Panc1 (cell line): ENCODE measurements at regions not wholly inside any gene's neighbourhood (a gene's known extent, or its start where the extent isn't known, plus 50 kb on each side); places are given as distances from the start of the nearest gene placed in this dataset.

ENCODE experiments used
- ATAC-seq: fragments of 200-7000 bp; cut with Tn5 transposase; 2 replicates; pipeline ENCODE4 v1.9.1; 2020; ENCODE audit warnings: mild to moderate bottlenecking, moderate library complexity
- BruUV-seq: library from RNA; stranded (reverse); fragments of 400-500 nt; replicated peaks from 2 replicates; lab custom pipeline; 2021; lab: Mats Ljungman, UMichigan
- CTCF ChIA-PET: fragments of 300-600 bp; sonication (Branson Sonifier 250); formaldehyde crosslinking; loops from one replicate; lab custom pipeline; 2022; ENCODE audit warnings: antibody characterized with exemption; lab: Charles Lee
- POLR2A ChIA-PET: fragments of 300-600 bp; sonication (Branson Sonifier 250); formaldehyde crosslinking; loops from one replicate; lab custom pipeline; 2022; ENCODE audit warnings: antibody characterized with exemption; lab: Charles Lee
- DNase-seq: peaks from one replicate; pipeline ENCODE4 v3.0.0-alpha.2; 2010; ENCODE audit warnings: low read depth, low spot score
- H3K27ac ChIP-seq: 2 replicates; pipeline ENCODE4 v1.5.1; 2011; ENCODE audit warnings: mild to moderate bottlenecking, low read length, inconsistent platforms
- H3K27me3 ChIP-seq: fragments of 200-500 bp; sonication (Bioruptor generic); 2 replicates; pipeline ENCODE4 v1.6.0; 2014; ENCODE audit warnings: low read length, inconsistent platforms; ENCODE audit not compliant: control insufficient read depth, insufficient read depth
- H3K36me3 ChIP-seq: fragments of 200-500 bp; sonication (Bioruptor generic); 2 replicates; pipeline ENCODE4 v1.5.1; 2014; ENCODE audit warnings: inconsistent platforms, mild to moderate bottlenecking, low read length, moderate library complexity; ENCODE audit not compliant: control insufficient read depth, insufficient read depth
- H3K4me1 ChIP-seq: 2 replicates; pipeline ENCODE4 v1.5.1; 2011; ENCODE audit warnings: inconsistent platforms, mild to moderate bottlenecking, low read length, moderate library complexity; ENCODE audit not compliant: control insufficient read depth, insufficient read depth
- H3K4me3 ChIP-seq, 2 experiments: 2 replicates each; pipeline ENCODE4 v1.5.1; 2011 to 2012; ENCODE audit warnings: low read depth in 2 of 2, low read length in 2 of 2, mild to moderate bottlenecking in 2 of 2, inconsistent platforms in 1 of 2, moderate library complexity in 1 of 2
- H3K9me3 ChIP-seq: fragments of 200-500 bp; sonication (Bioruptor generic); 2 replicates; pipeline ENCODE4 v1.5.1; 2014; ENCODE audit warnings: low read depth, mild to moderate bottlenecking, inconsistent platforms, low read length, moderate library complexity; ENCODE audit not compliant: control insufficient read depth, insufficient read depth
- CTCF ChIP-seq: fragments of 450-650 bp; IDR thresholded peaks from 2 replicates; pipeline ENCODE4 v1.5.1; 2017; ENCODE audit warnings: mild to moderate bottlenecking
- POLR2AphosphoS5 ChIP-seq: IDR thresholded peaks from 2 replicates; pipeline ENCODE4 v1.6.1; 2012; ENCODE audit warnings: mild to moderate bottlenecking, low read depth, low read length, moderate library complexity
- REST ChIP-seq, 2 experiments: IDR thresholded peaks; 2 replicates each; pipeline ENCODE4 v1.6.1; 2011 to 2012; ENCODE audit warnings: low read depth in 2 of 2, control low read depth in 1 of 2, low read length in 1 of 2, mild to moderate bottlenecking in 1 of 2, moderate library complexity in 1 of 2; ENCODE audit not compliant: insufficient read depth in 1 of 2
- SIN3A ChIP-seq: IDR thresholded peaks from 2 replicates; pipeline ENCODE4 v1.6.1; 2012; ENCODE audit warnings: low read depth, mild to moderate bottlenecking, low read length, moderate library complexity, borderline replicate concordance; ENCODE audit not compliant: insufficient read depth
- TCF7L2 ChIP-seq: IDR thresholded peaks from 2 replicates; pipeline ENCODE4 v1.6.1; 2011; ENCODE audit warnings: mild to moderate bottlenecking, low read depth, low read length, inconsistent platforms
- in situ Hi-C: cut with HindIII; loops from 2 replicates; pipeline ENCODE4 v1.10.0; 2016; ENCODE audit warnings: low sequenced_read_pairs, low pct_unique_long_range_greater_than_20kb
- intact Hi-C: fragments of 100-400 bp; cut with micrococcal nuclease; formaldehyde crosslinking; loops from one replicate; pipeline ENCODE4 v1.10.0; 2022; ENCODE audit not compliant: unreplicated experiment

- TF ChIP-seq TCF7L2 (no peak), SIN3A (no peak), REST (IDR thresholded peaks at IDR 0.05; ENCODE audit: insufficient read depth in 1 of 2, low read depth in 2 of 2, low read length in 1 of 2) (no peak), POLR2AphosphoS5 (no peak), CTCF (no peak)
- no peaks in the 10 kb centered on the region for H3K36me3 ChIP-seq
- intact Hi-C loops (loop anchor here (5.0 kb wide), 1 partner anchor 88 kb away; no protein-coding TSS in a partner anchor), in situ Hi-C loops (no loop called here)
- ChIA-PET POLR2A (interaction anchor here (0.7 kb wide), 1 partner anchor 57 kb away, joined by 6 read pairs; no protein-coding TSS in a partner anchor), CTCF (no interaction called here)
- no peak overlapping the region for H3K27ac ChIP-seq
- H3K27me3 ChIP-seq: no peaks in the 10 kb centered on the region
- no peak for DNase-seq
- H3K9me3 ChIP-seq: no peaks in the 10 kb centered on the region
- ATAC-seq: no peak
- no peak overlapping the region for H3K4me3 ChIP-seq
- no peaks in the 10 kb centered on the region for H3K4me1 ChIP-seq
- no TSS peak for BruUV-seq
Measured at GRCh38 chr12:105944628-105945027, 194.1 kb downstream of the NUAK1 start.

GRCh38 chr12:105945880-105946279, 192.9 kb downstream of the NUAK1 start:
- TF ChIP-seq TCF7L2 (no peak), POLR2AphosphoS5 (no peak), SIN3A (no peak), REST (IDR thresholded peaks at IDR 0.05; ENCODE audit: insufficient read depth in 1 of 2, low read depth in 2 of 2, low read length in 1 of 2) (no peak), CTCF (no peak)
- CTCF ChIA-PET: no interaction called here

More at GRCh38 chr12:105945880-105946279, 192.9 kb downstream of the NUAK1 start:
- no peaks in the 10 kb centered on the region for H3K36me3 ChIP-seq
- in situ Hi-C loops (no loop called here), intact Hi-C loops (no loop called here)
- H3K4me3 ChIP-seq: no peak overlapping the region
- DNase-seq: no peak
- H3K9me3 ChIP-seq: no peaks in the 10 kb centered on the region
- POLR2A ChIA-PET: interaction anchor here (0.6 kb wide), 1 partner anchor 48 kb away, joined by 3 read pairs; no protein-coding TSS in a partner anchor
- H3K27me3 ChIP-seq: no peaks in the 10 kb centered on the region
- H3K4me1 ChIP-seq: no peaks in the 10 kb centered on the region
- no peak for ATAC-seq
- BruUV-seq: no TSS peak
- H3K27ac ChIP-seq: no peak overlapping the region
